OCI-LY7 (cell line): ENCODE measurements at regions not wholly inside any gene's neighbourhood (a gene's known extent, or its start where the extent isn't known, plus 50 kb on each side); places are given as distances from the start of the nearest gene placed in this dataset.

Experiments used
- EZH2phosphoT487 ChIP-seq: fragments of 200-600 bp; sonication (generic); IDR thresholded peaks from 2 replicates; pipeline ENCODE4 v1.6.1; 2018; ENCODE audit warnings: low read depth, borderline replicate concordance, mild to moderate bottlenecking, mixed run types, antibody characterized with exemption, low read length, moderate library complexity, mixed read lengths
- TF ChIP-seq, protein P1 (sequence below): fragments of 200-600 bp; sonication (generic); conservative IDR thresholded peaks from 2 replicates; pipeline ENCODE4 v1.5.1; 2014; ENCODE audit warnings: mild to moderate bottlenecking, antibody characterized with exemption, low read length, moderate library complexity, mixed read lengths

DNA sequence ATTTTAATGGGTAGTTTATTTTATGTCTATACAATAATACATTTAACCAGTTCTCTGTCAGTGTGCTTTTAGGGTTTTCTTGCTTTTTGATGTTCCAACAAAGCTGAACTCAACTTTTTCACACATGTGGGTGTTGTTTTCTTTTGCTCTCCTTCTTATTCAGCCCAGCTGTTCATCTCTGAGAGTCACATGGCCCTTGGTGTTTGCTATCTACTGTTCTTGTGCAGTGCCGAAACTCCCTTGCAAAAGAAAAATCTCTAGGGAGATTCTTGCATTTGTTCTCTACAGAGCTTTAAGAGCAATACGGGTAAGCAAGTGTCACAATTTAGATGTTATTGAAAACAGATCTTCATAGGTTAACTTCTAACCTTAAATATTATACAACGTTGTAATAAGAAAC lies 281.1 kb upstream of the CXADR start:
- TF ChIP-seq, protein P1, sequence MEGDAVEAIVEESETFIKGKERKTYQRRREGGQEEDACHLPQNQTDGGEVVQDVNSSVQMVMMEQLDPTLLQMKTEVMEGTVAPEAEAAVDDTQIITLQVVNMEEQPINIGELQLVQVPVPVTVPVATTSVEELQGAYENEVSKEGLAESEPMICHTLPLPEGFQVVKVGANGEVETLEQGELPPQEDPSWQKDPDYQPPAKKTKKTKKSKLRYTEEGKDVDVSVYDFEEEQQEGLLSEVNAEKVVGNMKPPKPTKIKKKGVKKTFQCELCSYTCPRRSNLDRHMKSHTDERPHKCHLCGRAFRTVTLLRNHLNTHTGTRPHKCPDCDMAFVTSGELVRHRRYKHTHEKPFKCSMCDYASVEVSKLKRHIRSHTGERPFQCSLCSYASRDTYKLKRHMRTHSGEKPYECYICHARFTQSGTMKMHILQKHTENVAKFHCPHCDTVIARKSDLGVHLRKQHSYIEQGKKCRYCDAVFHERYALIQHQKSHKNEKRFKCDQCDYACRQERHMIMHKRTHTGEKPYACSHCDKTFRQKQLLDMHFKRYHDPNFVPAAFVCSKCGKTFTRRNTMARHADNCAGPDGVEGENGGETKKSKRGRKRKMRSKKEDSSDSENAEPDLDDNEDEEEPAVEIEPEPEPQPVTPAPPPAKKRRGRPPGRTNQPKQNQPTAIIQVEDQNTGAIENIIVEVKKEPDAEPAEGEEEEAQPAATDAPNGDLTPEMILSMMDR = no peak
- no peak for TF ChIP-seq EZH2phosphoT487
